ENCODE measurements at regions not wholly inside any gene's neighbourhood (a gene's known extent, or its start where the extent isn't known, plus 50 kb on each side); places are given as distances from the start of the nearest gene placed in this dataset.

DNA sequence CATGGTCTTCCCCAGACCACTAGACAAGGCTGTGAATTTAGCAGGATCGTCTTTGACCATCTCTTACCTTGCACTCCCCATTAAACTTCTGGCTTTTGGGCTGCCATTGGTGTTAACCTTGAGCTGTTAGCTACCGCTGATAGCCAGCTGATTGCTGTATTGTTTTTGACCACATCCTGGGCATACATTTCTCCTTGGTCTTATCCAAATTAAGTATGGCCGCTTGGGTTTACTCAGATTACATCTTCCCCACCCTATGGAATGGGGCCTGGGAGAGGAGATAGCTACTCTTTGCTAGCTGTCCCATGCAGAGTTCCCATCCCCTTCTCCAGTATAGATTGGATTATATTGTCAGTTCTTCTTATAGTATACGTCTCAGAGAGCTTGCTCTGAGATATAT lies 270.4 kb upstream of the ELAC2 start:
- TF ChIP-seq, protein P1, sequence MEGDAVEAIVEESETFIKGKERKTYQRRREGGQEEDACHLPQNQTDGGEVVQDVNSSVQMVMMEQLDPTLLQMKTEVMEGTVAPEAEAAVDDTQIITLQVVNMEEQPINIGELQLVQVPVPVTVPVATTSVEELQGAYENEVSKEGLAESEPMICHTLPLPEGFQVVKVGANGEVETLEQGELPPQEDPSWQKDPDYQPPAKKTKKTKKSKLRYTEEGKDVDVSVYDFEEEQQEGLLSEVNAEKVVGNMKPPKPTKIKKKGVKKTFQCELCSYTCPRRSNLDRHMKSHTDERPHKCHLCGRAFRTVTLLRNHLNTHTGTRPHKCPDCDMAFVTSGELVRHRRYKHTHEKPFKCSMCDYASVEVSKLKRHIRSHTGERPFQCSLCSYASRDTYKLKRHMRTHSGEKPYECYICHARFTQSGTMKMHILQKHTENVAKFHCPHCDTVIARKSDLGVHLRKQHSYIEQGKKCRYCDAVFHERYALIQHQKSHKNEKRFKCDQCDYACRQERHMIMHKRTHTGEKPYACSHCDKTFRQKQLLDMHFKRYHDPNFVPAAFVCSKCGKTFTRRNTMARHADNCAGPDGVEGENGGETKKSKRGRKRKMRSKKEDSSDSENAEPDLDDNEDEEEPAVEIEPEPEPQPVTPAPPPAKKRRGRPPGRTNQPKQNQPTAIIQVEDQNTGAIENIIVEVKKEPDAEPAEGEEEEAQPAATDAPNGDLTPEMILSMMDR (IDR thresholded peaks at IDR 0.05; ENCODE audit: insufficient read depth, low read length, poor library complexity, severe bottlenecking): no peak
- no peak for TF ChIP-seq EZH2phosphoT487 (conservative IDR thresholded peaks at IDR 0.05; ENCODE audit: low read length)

All from SU-DHL-6 (cell line).